Gastrocnemius medialis (tissue), 4 donors: ENCODE measurements at regions not wholly inside any gene's neighbourhood (a gene's known extent, or its start where the extent isn't known, plus 50 kb on each side); places are given as distances from the start of the nearest gene placed in this dataset.

ENCODE experiments used
- ATAC-seq, 2 donors: fragments of 150-250 bp; one replicate each; pipeline ENCODE4 v1.9.1; 2016
- DNase-seq, 2 donors: peaks; one replicate each; pipeline ENCODE4 v3.0.0-alpha.2; 2019
- H3K27ac ChIP-seq, 4 donors: fragments of 200-600 bp; sonication (generic); 1 replicate in 1 of 4; 2 replicates in 3 of 4; pipeline ENCODE4 v1.5.1; 2016 to 2018; ENCODE audit warnings: mild to moderate bottlenecking in 2 of 4, moderate library complexity in 1 of 4
- H3K27me3 ChIP-seq, 3 donors: fragments of 200-600 bp; sonication (generic) in 2 of 3; 1 replicate in 1 of 3; 2 replicates in 2 of 3; pipeline versions ENCODE4 v1.5.1 to v1.6.0; 2016 to 2019; ENCODE audit warnings: mild to moderate bottlenecking in 1 of 3, moderate library complexity in 1 of 3
- H3K36me3 ChIP-seq, 2 donors: fragments of 200-600 bp; sonication (generic) in 1 of 2; one replicate each; pipeline ENCODE4 v1.5.1; 2017 to 2018
- H3K4me1 ChIP-seq, 2 donors: fragments of 200-600 bp; sonication (generic) in 1 of 2; one replicate each; pipeline ENCODE4 v1.5.1; 2016 to 2017; ENCODE audit warnings: mild to moderate bottlenecking in 2 of 2
- H3K4me3 ChIP-seq, 4 donors: fragments of 200-600 bp; sonication (generic) in 3 of 4; 1 replicate in 1 of 4; 2 replicates in 3 of 4; pipeline ENCODE4 v1.5.1; 2016 to 2019; ENCODE audit warnings: mild to moderate bottlenecking in 2 of 4
- H3K9me3 ChIP-seq, 3 donors: fragments of 200-600 bp; sonication (generic) in 2 of 3; 1 replicate in 1 of 3; 2 replicates in 2 of 3; pipeline ENCODE4 v1.5.1; 2016 to 2019
- POLR2A ChIP-seq, 2 donors: fragments of 450-650 bp; IDR thresholded peaks; one replicate each; pipeline ENCODE4 v1.6.1; 2017; ENCODE audit warnings: antibody characterized with exemption in 2 of 2, mild to moderate bottlenecking in 2 of 2, moderate library complexity in 2 of 2
- in situ Hi-C, 4 donors: fragments of 200-750 bp; cut with MboI; loops; one replicate each; pipeline versions ENCODE4 v1.15.0 to v1.8.0; 2017; ENCODE audit warnings: low sequenced_read_pairs in 4 of 4
- intact Hi-C: fragments of 100-400 bp; cut with DNase I; formaldehyde crosslinking; loops from one replicate; pipeline ENCODE4 v1.15.1; 2023; ENCODE audit warnings: low total_unique reads
- TF ChIP-seq, protein P1 (sequence below), 5 experiments: fragments of 450-650 bp in 3 of 5; fragments of 200-600 bp in 2 of 5; sonication (generic) in 2 of 5; IDR thresholded peaks in 4 of 5; conservative IDR thresholded peaks in 1 of 5; 1 replicate in 4 of 5; 2 replicates in 1 of 5; pipeline ENCODE4 v1.5.1; 2016 to 2019; ENCODE audit warnings: antibody characterized with exemption in 5 of 5, mild to moderate bottlenecking in 3 of 5, moderate library complexity in 3 of 5

DNA sequence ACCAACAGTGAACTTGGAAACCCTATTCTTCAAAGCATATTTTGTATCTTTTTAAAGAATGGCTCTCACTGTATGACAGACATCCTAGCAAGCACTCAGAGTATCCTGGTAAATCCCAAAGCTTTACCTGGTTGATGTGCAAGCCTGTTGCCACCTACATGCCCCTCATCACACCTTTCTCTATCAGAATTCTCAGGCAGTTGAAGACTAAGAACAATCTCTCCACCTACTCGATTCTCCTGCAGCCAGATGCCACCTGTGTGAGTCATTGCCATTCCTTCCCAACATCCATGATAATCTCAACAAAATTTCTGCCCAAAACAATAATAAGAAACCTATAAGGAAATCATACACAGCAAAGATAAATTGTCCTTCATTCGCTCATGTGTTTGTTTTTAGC, 659.8 kb downstream of the BCL11A start:
- intact Hi-C loops (no loop called here), in situ Hi-C loops (no loop called here)
- no peak overlapping the region for H3K4me3 ChIP-seq
- H3K9me3 ChIP-seq: no peaks in the 10 kb centered on the region
- ATAC-seq (no peak), DNase-seq (no peak)
- H3K36me3 ChIP-seq: no peaks in the 10 kb centered on the region
- no peak for TF ChIP-seq POLR2A (IDR thresholded peaks at IDR 0.05)
- TF ChIP-seq, protein P1, sequence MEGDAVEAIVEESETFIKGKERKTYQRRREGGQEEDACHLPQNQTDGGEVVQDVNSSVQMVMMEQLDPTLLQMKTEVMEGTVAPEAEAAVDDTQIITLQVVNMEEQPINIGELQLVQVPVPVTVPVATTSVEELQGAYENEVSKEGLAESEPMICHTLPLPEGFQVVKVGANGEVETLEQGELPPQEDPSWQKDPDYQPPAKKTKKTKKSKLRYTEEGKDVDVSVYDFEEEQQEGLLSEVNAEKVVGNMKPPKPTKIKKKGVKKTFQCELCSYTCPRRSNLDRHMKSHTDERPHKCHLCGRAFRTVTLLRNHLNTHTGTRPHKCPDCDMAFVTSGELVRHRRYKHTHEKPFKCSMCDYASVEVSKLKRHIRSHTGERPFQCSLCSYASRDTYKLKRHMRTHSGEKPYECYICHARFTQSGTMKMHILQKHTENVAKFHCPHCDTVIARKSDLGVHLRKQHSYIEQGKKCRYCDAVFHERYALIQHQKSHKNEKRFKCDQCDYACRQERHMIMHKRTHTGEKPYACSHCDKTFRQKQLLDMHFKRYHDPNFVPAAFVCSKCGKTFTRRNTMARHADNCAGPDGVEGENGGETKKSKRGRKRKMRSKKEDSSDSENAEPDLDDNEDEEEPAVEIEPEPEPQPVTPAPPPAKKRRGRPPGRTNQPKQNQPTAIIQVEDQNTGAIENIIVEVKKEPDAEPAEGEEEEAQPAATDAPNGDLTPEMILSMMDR (IDR thresholded peaks at IDR 0.05 in 4 of 5, conservative IDR thresholded peaks at IDR 0.05 in 1 of 5): no peak
- no peaks in the 10 kb centered on the region for H3K4me1 ChIP-seq
- H3K27me3 ChIP-seq: no peaks in the 10 kb centered on the region
- no peak overlapping the region for H3K27ac ChIP-seq

DNA sequence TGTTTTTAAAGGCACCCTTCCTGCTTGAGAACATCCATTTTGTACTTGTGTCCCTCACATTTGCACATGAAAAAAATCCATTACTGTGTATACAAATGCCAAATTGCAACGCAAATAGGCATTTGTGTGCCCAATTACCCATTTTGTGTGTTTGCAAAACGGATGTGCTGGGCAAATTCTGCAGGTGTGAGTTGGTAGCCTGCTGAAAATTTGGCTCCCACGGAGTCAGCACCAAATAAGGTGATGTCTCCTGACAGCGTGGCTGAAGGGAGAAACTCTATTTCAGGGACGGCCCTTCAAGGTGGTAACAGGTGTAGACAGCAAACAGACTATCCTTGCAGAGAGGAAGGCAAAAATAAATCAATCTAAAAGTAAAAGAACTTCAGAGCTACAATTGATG, 661.1 kb downstream of the BCL11A start:
- ATAC-seq: no peak
- Histone ChIP-seq H3K36me3 (no peaks in the 10 kb centered on the region), H3K9me3 (no peaks in the 10 kb centered on the region), H3K27ac (no peak overlapping the region), H3K4me3 (no peak overlapping the region), H3K4me1 (no peaks in the 10 kb centered on the region), H3K27me3 (no peaks in the 10 kb centered on the region)
- TF ChIP-seq, protein P1 (IDR thresholded peaks at IDR 0.05 in 4 of 5, conservative IDR thresholded peaks at IDR 0.05 in 1 of 5): no peak
- no peak for TF ChIP-seq POLR2A (IDR thresholded peaks at IDR 0.05)
- no peak for DNase-seq
- in situ Hi-C loops: no loop called here
- intact Hi-C loops: no loop called here

DNA sequence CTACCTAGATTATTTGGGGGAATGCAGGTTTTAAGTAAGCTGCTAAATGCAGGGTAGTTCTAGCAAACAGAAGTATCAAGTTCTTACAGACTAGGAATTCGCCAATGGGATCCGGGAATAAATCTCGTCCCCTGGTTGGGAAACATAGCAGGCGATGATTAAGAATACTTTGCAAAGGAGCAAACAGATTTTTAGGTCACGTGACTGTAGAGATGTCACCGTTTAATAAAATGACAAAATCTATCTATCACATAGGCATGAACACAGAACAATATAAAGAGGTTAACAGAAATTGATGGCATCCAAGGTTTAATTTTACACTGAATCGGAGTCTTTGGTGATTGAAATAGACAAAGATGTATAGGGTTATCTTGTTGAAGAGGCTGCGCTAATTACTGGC, 664.1 kb downstream of the BCL11A start:
- Histone ChIP-seq H3K36me3 (no peaks in the 10 kb centered on the region), H3K4me3 (no peak overlapping the region), H3K27me3 (no peaks in the 10 kb centered on the region), H3K27ac (no peak overlapping the region), H3K4me1 (no peaks in the 10 kb centered on the region), H3K9me3 (no peaks in the 10 kb centered on the region)
- intact Hi-C loops: no loop called here
- TF ChIP-seq, protein P1 (IDR thresholded peaks at IDR 0.05 in 4 of 5, conservative IDR thresholded peaks at IDR 0.05 in 1 of 5): no peak
- TF ChIP-seq POLR2A (IDR thresholded peaks at IDR 0.05): no peak
- in situ Hi-C loops: no loop called here
- no peak for ATAC-seq
- DNase-seq: no peak

DNA sequence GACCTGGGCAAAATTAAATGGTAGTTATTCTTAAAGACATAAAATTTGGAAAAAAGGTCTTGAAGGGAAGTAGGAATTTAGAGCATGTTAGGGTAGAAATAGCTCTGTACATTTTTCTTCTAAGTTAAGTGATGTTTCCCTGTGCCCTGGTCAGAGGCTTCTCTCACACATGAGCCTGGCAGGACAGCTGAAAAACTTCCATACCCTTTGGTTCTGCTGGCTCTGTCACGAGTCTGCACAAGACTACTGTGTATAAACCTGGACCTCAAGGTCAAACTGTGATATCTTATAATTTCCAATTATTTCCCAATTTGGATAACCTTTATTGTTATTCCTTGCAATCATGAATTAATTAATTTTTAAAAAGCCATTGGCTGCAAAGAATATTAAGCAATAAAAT, 664.7 kb downstream of the BCL11A start:
- Histone ChIP-seq H3K9me3 (no peaks in the 10 kb centered on the region), H3K27ac (no peak overlapping the region), H3K4me1 (no peaks in the 10 kb centered on the region), H3K4me3 (no peak overlapping the region), H3K36me3 (no peaks in the 10 kb centered on the region), H3K27me3 (no peaks in the 10 kb centered on the region)
- DNase-seq (no peak), ATAC-seq (no peak)
- intact Hi-C loops: no loop called here
- no peak for TF ChIP-seq POLR2A (IDR thresholded peaks at IDR 0.05)
- TF ChIP-seq, protein P1 (IDR thresholded peaks at IDR 0.05 in 4 of 5, conservative IDR thresholded peaks at IDR 0.05 in 1 of 5): no peak
- in situ Hi-C loops: no loop called here

DNA sequence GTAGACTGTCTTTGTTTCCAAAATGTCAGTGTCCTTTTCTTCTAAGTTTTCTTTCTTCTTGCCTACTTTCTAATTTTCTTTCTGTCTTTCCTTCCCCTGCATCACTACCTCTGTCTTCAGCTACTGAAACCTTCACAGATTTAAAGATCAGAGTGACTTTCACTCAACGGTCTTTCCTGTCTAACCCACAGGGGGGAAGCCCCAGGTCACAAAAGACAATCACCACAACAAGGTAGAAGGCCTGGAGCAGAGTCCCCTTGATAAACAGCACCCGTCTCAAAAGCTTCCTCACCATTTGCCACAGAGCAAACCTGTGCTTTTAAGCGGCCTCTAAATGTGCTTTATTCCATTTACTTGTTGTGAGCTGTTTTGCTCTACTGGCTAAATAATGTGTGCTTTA, 665.4 kb downstream of the BCL11A start:
- ATAC-seq (no peak), DNase-seq (no peak)
- TF ChIP-seq, protein P1 (IDR thresholded peaks at IDR 0.05 in 4 of 5, conservative IDR thresholded peaks at IDR 0.05 in 1 of 5): no peak
- H3K4me3 ChIP-seq: no peak overlapping the region
- H3K27ac ChIP-seq: no peak overlapping the region
- intact Hi-C loops: no loop called here
- no peaks in the 10 kb centered on the region for H3K9me3 ChIP-seq
- in situ Hi-C loops: no loop called here
- H3K4me1 ChIP-seq: no peaks in the 10 kb centered on the region
- no peaks in the 10 kb centered on the region for H3K27me3 ChIP-seq
- no peaks in the 10 kb centered on the region for H3K36me3 ChIP-seq
